ENCODE measurements at regions not wholly inside any gene's neighbourhood (a gene's known extent, or its start where the extent isn't known, plus 50 kb on each side); places are given as distances from the start of the nearest gene placed in this dataset.

GRCh38 chr5:114790403-114790792 lies 379.3 kb downstream of the TRIM36 start:
- H3K27ac ChIP-seq, result no peak overlapping the region
- TF ChIP-seq, protein P1, sequence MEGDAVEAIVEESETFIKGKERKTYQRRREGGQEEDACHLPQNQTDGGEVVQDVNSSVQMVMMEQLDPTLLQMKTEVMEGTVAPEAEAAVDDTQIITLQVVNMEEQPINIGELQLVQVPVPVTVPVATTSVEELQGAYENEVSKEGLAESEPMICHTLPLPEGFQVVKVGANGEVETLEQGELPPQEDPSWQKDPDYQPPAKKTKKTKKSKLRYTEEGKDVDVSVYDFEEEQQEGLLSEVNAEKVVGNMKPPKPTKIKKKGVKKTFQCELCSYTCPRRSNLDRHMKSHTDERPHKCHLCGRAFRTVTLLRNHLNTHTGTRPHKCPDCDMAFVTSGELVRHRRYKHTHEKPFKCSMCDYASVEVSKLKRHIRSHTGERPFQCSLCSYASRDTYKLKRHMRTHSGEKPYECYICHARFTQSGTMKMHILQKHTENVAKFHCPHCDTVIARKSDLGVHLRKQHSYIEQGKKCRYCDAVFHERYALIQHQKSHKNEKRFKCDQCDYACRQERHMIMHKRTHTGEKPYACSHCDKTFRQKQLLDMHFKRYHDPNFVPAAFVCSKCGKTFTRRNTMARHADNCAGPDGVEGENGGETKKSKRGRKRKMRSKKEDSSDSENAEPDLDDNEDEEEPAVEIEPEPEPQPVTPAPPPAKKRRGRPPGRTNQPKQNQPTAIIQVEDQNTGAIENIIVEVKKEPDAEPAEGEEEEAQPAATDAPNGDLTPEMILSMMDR (IDR thresholded peaks at IDR 0.05), result no peak
- H3K4me3 ChIP-seq, result no peak overlapping the region
- H3K36me3 ChIP-seq, result no peaks in the 10 kb centered on the region
- no peaks in the 10 kb centered on the region for H3K9me3 ChIP-seq
- no peaks in the 10 kb centered on the region for H3K4me1 ChIP-seq
- DNase-seq, result no peak
- WGBS, 2 donors, result 76% methylated on average over 2 of the region's 2 CpGs
- no peak for ATAC-seq
- intact Hi-C loops (cut with DNase I), result loop anchor here in 3 of 10 donors (5.0 to 10.0 kb wide), 3 partner anchors 776 to 1113 kb away; no protein-coding TSS in a partner anchor
- H3K27me3 ChIP-seq, result peaks cover 0 to 19% (median 5%) of the 10 kb centered on the region in 7 donors

- TF ChIP-seq, protein P1 (IDR thresholded peaks at IDR 0.05), result peak in 7 of 9 donors; percentile 27 to 58 (median 47)
- no peaks in the 10 kb centered on the region for H3K4me1 ChIP-seq
- no peaks in the 10 kb centered on the region for H3K36me3 ChIP-seq
- DNase-seq (no peak), ATAC-seq (no peak)
- H3K4me3 ChIP-seq, result no peak overlapping the region
- intact Hi-C loops (cut with DNase I), result loop anchor here in 4 of 10 donors (5.0 to 10.0 kb wide), 4 partner anchors 775 to 1175 kb away; no protein-coding TSS in a partner anchor
- no peak overlapping the region for H3K27ac ChIP-seq
- 33 to 42% methylated on average over 4 of the region's 4 CpGs for WGBS, 2 donors
- H3K9me3 ChIP-seq, result no peaks in the 10 kb centered on the region
- peaks cover 0 to 19% (median 5%) of the 10 kb centered on the region in 7 donors for H3K27me3 ChIP-seq
Measured at GRCh38 chr5:114789773-114790402, 379.8 kb downstream of the TRIM36 start.

- TF ChIP-seq, protein P1 (IDR thresholded peaks at IDR 0.05), result peak in 3 of 9 donors; percentile 17 to 42 (median 29)
- no peaks in the 10 kb centered on the region for H3K36me3 ChIP-seq
- H3K27ac ChIP-seq, result no peak overlapping the region
- H3K27me3 ChIP-seq, result no peaks in the 10 kb centered on the region
- peak in 7 of 8 donors; percentile 54 to 98 (median 79) for ATAC-seq
- H3K9me3 ChIP-seq, result no peaks in the 10 kb centered on the region
- intact Hi-C loops (cut with DNase I), result loop anchor here in 1 of 10 donors (10.0 kb wide), 2 partner anchors 1098 to 1168 kb away; no protein-coding TSS in a partner anchor
- no peak overlapping the region for H3K4me3 ChIP-seq
- 61 to 64% methylated on average over 8 of the region's 8 CpGs for WGBS, 2 donors
- DNase-seq, result peak; percentile 32 to 53
- H3K4me1 ChIP-seq, result no peaks in the 10 kb centered on the region
Measured at GRCh38 chr5:114782869-114783268, 386.8 kb downstream of the TRIM36 start.

DNA sequence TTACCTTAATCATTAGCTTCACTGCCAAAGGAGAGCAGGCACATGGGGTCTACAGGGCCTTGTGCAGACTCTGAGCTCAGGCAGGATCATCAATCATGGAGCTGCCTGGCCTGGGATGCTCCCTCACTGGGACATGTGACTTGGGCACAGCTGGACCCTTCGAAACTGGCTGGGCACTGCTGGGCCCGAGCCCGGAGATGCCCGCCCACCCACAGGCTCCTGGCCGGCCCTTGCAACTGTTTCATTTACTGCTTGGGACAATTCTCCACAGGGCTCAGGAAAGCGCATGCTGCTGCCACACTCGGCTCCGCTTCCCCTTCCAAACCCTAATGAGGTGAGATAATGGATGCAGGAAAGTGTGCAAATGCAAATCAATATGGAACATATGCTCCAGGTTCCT lies 387.5 kb downstream of the TRIM36 start:
- Histone ChIP-seq H3K36me3 (no peaks in the 10 kb centered on the region), H3K4me1 (no peaks in the 10 kb centered on the region), H3K9me3 (no peaks in the 10 kb centered on the region), H3K4me3 (no peak overlapping the region), H3K27ac (no peak overlapping the region), H3K27me3 (no peaks in the 10 kb centered on the region)
- no peak for ATAC-seq
- TF ChIP-seq, protein P1 (IDR thresholded peaks at IDR 0.05), result no peak
- WGBS, 2 donors, result 92 to 94% methylated on average over 8 of the region's 8 CpGs
- DNase-seq, result no peak
- intact Hi-C loops (cut with DNase I), result loop anchor here in 1 of 10 donors (10.0 kb wide), 2 partner anchors 1097 to 1167 kb away; no protein-coding TSS in a partner anchor
